ENCODE measurements at regions not wholly inside any gene's neighbourhood (a gene's known extent, or its start where the extent isn't known, plus 50 kb on each side); places are given as distances from the start of the nearest gene placed in this dataset.
"Not testable (repeated sequence)": the region's sequence is repeated elsewhere in the genome, so short reads cannot be mapped to it uniquely, and the experiment has no call there.

DNA sequence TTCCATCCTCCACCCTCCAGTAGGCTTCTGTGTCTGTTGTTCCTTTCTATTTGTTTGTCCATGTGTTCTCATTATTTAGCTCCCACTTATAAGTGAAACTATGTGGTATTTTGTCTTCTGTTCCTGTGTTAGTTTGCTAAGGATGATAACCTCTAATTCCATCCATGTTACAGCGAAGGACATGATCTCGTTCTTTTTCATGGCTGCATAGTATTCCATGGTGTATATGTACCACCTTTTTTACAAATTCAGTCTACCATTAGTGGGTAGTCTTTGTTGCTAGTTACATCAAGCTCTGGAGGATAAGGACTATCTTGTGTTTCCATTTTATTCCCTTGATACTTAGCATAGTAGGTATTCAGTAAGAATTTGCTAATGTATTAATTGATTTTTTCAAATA is 664.2 kb upstream of the FAT3 start:
- Histone ChIP-seq H3K36me3 (ENCODE audit: control insufficient read depth in 5 of 5, insufficient read depth in 5 of 5, low read length in 5 of 5) (no peaks in the 10 kb centered on the region), H3K4me3 (ENCODE audit: low read depth in 1 of 5, low read length in 5 of 5) (no peak overlapping the region), H3K9me3 (ENCODE audit: control insufficient read depth in 5 of 5, low read length in 5 of 5) (peaks cover 0 to 5% (median 0%) of the 10 kb centered on the region in 5 donors), H3K27ac (ENCODE audit: low read depth, low read length) (no peak overlapping the region), H3K4me1 (ENCODE audit: control insufficient read depth in 5 of 5, insufficient read depth in 5 of 5, low read length in 5 of 5) (no peaks in the 10 kb centered on the region), H3K27me3 (ENCODE audit: control insufficient read depth in 5 of 5, insufficient read depth in 4 of 5, low read length in 5 of 5) (no peaks in the 10 kb centered on the region), H3K9ac (ENCODE audit: low read length in 5 of 5) (no peak overlapping the region)

DNA sequence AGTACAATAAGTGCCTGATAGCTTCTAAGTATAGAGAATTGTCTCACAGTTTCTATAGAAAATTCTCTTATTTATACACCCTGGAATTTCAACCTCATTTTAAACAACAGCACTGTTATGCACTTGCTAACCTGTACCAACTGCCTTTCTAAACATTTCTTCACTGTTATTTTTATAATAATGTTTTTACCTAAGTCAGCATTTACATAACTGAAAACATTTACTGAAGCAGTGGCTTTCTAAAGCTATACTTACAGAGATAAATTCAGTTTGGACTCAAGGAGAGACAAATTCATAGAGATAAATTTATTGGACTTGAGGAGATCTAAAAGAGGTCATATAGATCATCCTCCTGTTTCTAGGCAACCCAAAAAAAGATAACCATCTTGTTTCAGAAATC is 686.6 kb upstream of the FAT3 start:
- Histone ChIP-seq H3K4me3 (ENCODE audit: low read depth in 1 of 5, low read length in 5 of 5) (no peak overlapping the region), H3K4me1 (ENCODE audit: control insufficient read depth in 5 of 5, insufficient read depth in 5 of 5, low read length in 5 of 5) (no peaks in the 10 kb centered on the region), H3K27me3 (ENCODE audit: control insufficient read depth in 5 of 5, insufficient read depth in 4 of 5, low read length in 5 of 5) (no peaks in the 10 kb centered on the region), H3K9me3 (ENCODE audit: control insufficient read depth in 5 of 5, low read length in 5 of 5) (peaks cover 0 to 12% (median 3%) of the 10 kb centered on the region in 5 donors), H3K9ac (ENCODE audit: low read length in 5 of 5) (no peak overlapping the region), H3K36me3 (ENCODE audit: control insufficient read depth in 5 of 5, insufficient read depth in 5 of 5, low read length in 5 of 5) (no peaks in the 10 kb centered on the region), H3K27ac (ENCODE audit: low read depth, low read length) (no peak overlapping the region)

DNA sequence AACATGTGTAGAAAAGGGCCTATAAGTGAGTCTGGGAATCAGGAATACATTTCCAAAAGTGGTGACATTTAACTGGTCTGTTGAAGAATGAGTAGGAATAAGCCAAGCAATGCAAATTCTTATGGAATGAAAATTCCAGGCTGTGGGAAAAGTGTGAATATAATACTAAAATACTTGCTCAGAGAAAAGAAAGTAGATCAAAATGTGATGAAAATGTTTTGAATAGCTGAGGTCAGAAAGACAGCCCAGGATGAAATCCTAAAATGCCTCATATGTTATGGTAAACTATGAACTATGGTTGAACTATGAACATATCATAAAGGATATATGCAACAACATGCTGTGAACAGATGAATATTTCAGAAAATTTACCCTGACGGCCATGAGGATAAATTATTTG is 688.3 kb upstream of the FAT3 start:
- H3K36me3 ChIP-seq (ENCODE audit: control insufficient read depth in 5 of 5, insufficient read depth in 5 of 5, low read length in 5 of 5), result no peaks in the 10 kb centered on the region
- H3K27me3 ChIP-seq (ENCODE audit: control insufficient read depth in 5 of 5, insufficient read depth in 4 of 5, low read length in 5 of 5), result no peaks in the 10 kb centered on the region
- no peak overlapping the region for H3K27ac ChIP-seq (ENCODE audit: low read depth, low read length)
- no peaks in the 10 kb centered on the region for H3K4me1 ChIP-seq (ENCODE audit: control insufficient read depth in 5 of 5, insufficient read depth in 5 of 5, low read length in 5 of 5)
- H3K9me3 ChIP-seq (ENCODE audit: control insufficient read depth in 5 of 5, low read length in 5 of 5), result peaks cover 0 to 13% (median 3%) of the 10 kb centered on the region in 5 donors
- no peak overlapping the region for H3K4me3 ChIP-seq (ENCODE audit: low read depth in 1 of 5, low read length in 5 of 5)
- H3K9ac ChIP-seq (ENCODE audit: low read length in 5 of 5), result no peak overlapping the region

DNA sequence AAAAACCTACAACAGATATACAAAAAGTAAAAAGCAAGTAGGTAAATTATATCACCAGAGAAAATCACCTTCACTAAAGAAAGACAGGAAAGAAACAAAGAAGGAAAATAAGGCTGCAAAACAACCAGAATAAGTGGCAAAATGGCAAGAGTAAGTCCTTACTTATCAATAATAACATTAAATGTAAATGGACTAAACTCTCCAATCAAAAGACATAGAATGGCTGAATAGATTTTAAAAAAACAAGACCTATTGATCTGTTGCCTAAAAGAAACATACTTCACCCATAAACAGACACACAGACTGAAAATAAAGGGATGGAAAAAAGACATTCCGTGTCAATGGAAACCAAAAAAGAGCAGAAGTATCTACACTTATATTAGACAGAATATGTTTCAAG is 695.7 kb upstream of the FAT3 start:
- H3K27me3 ChIP-seq (ENCODE audit: control insufficient read depth in 5 of 5, insufficient read depth in 4 of 5, low read length in 5 of 5), result no peaks in the 10 kb centered on the region
- H3K36me3 ChIP-seq (ENCODE audit: control insufficient read depth in 5 of 5, insufficient read depth in 5 of 5, low read length in 5 of 5), result no peaks in the 10 kb centered on the region
- no peaks in the 10 kb centered on the region for H3K4me1 ChIP-seq (ENCODE audit: control insufficient read depth in 5 of 5, insufficient read depth in 5 of 5, low read length in 5 of 5)
- H3K27ac ChIP-seq (ENCODE audit: low read depth, low read length), result no peak overlapping the region
- no peak overlapping the region for H3K9ac ChIP-seq (ENCODE audit: low read length in 5 of 5)
- H3K9me3 ChIP-seq (ENCODE audit: control insufficient read depth in 5 of 5, low read length in 5 of 5), result peaks cover 0 to 10% (median 0%) of the 10 kb centered on the region in 5 donors
- H3K4me3 ChIP-seq (ENCODE audit: low read depth in 1 of 5, low read length in 5 of 5), result no peak overlapping the region

- H3K9me3 ChIP-seq (ENCODE audit: control insufficient read depth in 5 of 5, low read length in 5 of 5), result peaks cover 0 to 6% (median 0%) of the 10 kb centered on the region in 5 donors
- H3K4me3 ChIP-seq (ENCODE audit: low read depth in 1 of 5, low read length in 5 of 5), result no peak overlapping the region
- H3K27me3 ChIP-seq (ENCODE audit: control insufficient read depth in 5 of 5, insufficient read depth in 4 of 5, low read length in 5 of 5), result no peaks in the 10 kb centered on the region
- H3K36me3 ChIP-seq (ENCODE audit: control insufficient read depth in 5 of 5, insufficient read depth in 5 of 5, low read length in 5 of 5), result no peaks in the 10 kb centered on the region
- H3K27ac ChIP-seq (ENCODE audit: low read depth, low read length), result no peak overlapping the region
- H3K9ac ChIP-seq (ENCODE audit: low read length in 5 of 5), result no peak overlapping the region
- H3K4me1 ChIP-seq (ENCODE audit: control insufficient read depth in 5 of 5, insufficient read depth in 5 of 5, low read length in 5 of 5), result no peaks in the 10 kb centered on the region
Measured at GRCh38 chr11:91527380-91528030, 697.1 kb upstream of the FAT3 start.

DNA sequence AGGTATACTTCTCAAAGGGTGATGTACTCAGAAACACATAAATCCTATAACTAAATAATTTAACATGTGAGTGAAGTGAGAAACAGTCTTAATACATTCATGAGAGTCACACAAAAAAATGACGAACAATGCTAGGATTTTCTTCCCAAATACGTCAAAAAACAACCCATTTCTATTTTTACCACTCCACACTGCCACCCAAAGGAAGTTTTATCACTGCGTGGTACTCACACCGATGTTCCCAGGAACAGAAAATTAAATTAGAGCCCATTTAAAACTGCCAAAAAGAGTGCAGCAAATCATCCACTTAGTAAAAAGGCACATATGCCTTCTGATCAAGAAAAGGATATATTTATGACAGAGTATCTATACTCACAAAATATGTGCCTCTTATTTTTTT is 710.9 kb upstream of the FAT3 start:
- Histone ChIP-seq H3K4me1 (ENCODE audit: control insufficient read depth in 5 of 5, insufficient read depth in 5 of 5, low read length in 5 of 5) (no peaks in the 10 kb centered on the region), H3K27me3 (ENCODE audit: control insufficient read depth in 5 of 5, insufficient read depth in 4 of 5, low read length in 5 of 5) (no peaks in the 10 kb centered on the region), H3K9me3 (ENCODE audit: control insufficient read depth in 5 of 5, low read length in 5 of 5) (peaks cover 0 to 2% (median 0%) of the 10 kb centered on the region in 5 donors), H3K4me3 (ENCODE audit: low read depth in 1 of 5, low read length in 5 of 5) (no peak overlapping the region), H3K9ac (ENCODE audit: low read length in 5 of 5) (no peak overlapping the region), H3K36me3 (ENCODE audit: control insufficient read depth in 5 of 5, insufficient read depth in 5 of 5, low read length in 5 of 5) (no peaks in the 10 kb centered on the region), H3K27ac (ENCODE audit: low read depth, low read length) (no peak overlapping the region)

- Histone ChIP-seq H3K4me1 (ENCODE audit: control insufficient read depth in 5 of 5, insufficient read depth in 5 of 5, low read length in 5 of 5) (no peaks in the 10 kb centered on the region), H3K27me3 (ENCODE audit: control insufficient read depth in 5 of 5, insufficient read depth in 4 of 5, low read length in 5 of 5) (no peaks in the 10 kb centered on the region), H3K27ac (ENCODE audit: low read depth, low read length) (no peak overlapping the region), H3K9me3 (ENCODE audit: control insufficient read depth in 5 of 5, low read length in 5 of 5) (no peaks in the 10 kb centered on the region), H3K4me3 (ENCODE audit: low read depth in 1 of 5, low read length in 5 of 5) (no peak overlapping the region), H3K9ac (ENCODE audit: low read length in 5 of 5) (no peak overlapping the region), H3K36me3 (ENCODE audit: control insufficient read depth in 5 of 5, insufficient read depth in 5 of 5, low read length in 5 of 5) (no peaks in the 10 kb centered on the region)
Measured at GRCh38 chr11:91497847-91498246, 726.8 kb upstream of the FAT3 start.

DNA sequence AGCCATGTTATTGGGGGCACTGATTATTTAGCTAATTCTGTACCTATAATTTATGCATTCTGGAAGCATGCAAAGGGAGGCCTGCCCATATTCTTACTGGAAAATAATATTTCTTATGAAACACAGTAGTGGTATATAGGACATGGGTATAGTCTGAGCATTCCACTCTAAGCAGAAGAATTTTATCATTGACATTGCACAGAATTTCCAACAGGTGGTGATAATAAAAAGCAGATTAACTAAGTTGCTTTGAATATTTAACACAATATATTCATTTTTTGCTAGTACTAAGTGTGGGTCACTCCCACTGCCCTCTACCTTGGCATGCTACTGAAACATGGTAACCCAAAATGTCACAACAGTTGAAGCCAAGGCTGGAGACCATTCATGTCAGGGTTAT is 728.8 kb upstream of the FAT3 start:
- Histone ChIP-seq H3K27ac (ENCODE audit: low read depth, low read length) (no peak overlapping the region), H3K4me1 (ENCODE audit: control insufficient read depth in 5 of 5, insufficient read depth in 5 of 5, low read length in 5 of 5) (no peaks in the 10 kb centered on the region), H3K9ac (ENCODE audit: low read length in 5 of 5) (no peak overlapping the region), H3K36me3 (ENCODE audit: control insufficient read depth in 5 of 5, insufficient read depth in 5 of 5, low read length in 5 of 5) (no peaks in the 10 kb centered on the region), H3K4me3 (ENCODE audit: low read depth in 1 of 5, low read length in 5 of 5) (no peak overlapping the region), H3K27me3 (ENCODE audit: control insufficient read depth in 5 of 5, insufficient read depth in 4 of 5, low read length in 5 of 5) (no peaks in the 10 kb centered on the region), H3K9me3 (ENCODE audit: control insufficient read depth in 5 of 5, low read length in 5 of 5) (no peaks in the 10 kb centered on the region)

DNA sequence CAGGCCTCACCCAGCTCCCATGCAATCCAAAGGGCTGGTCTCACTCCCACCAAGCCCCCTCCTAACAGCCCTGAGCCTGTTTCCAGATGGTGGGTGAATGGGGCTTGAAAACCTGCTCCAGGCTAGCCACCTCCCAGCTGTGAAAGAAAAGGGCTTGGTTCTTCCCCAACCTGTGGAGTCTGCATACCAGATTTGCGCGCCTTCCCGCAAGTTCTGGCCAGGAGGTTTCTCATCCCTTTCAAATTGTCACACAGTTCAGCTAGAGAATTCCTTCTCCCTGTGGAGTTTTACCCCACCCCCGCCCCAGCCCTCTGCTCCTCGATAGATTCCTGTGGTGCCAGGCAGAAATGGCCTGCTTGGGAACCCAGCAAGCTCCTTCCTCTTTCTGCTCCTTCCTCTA is 734.6 kb upstream of the FAT3 start:
- Histone ChIP-seq H3K4me3 (ENCODE audit: low read depth in 1 of 5, low read length in 5 of 5) (no peak overlapping the region), H3K27ac (ENCODE audit: low read depth, low read length) (no peak overlapping the region), H3K9ac (ENCODE audit: low read length in 5 of 5) (no peak overlapping the region), H3K36me3 (ENCODE audit: control insufficient read depth in 5 of 5, insufficient read depth in 5 of 5, low read length in 5 of 5) (no peaks in the 10 kb centered on the region), H3K4me1 (ENCODE audit: control insufficient read depth in 5 of 5, insufficient read depth in 5 of 5, low read length in 5 of 5) (no peaks in the 10 kb centered on the region), H3K9me3 (ENCODE audit: control insufficient read depth in 5 of 5, low read length in 5 of 5) (peaks cover 0 to 3% (median 0%) of the 10 kb centered on the region in 5 donors), H3K27me3 (ENCODE audit: control insufficient read depth in 5 of 5, insufficient read depth in 4 of 5, low read length in 5 of 5) (no peaks in the 10 kb centered on the region)

DNA sequence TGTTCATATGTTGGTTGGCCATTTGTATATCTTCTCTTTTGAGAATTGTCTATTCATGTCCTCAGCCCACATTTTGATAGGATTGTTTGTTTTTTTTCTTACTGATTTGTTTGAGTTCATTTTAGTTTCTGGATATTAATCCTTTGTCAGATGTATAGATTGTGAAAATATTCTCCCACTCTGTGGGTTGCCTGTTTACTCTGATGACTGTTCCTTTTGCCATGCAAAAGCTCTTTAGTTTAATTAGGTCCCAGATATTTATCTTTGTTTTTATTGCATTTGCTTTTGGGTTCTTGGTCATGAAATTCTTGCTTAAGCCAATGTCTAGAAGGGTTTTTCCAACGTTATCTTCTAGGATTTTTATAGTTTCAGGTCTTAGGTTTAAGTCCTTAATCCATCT is 740.7 kb upstream of the FAT3 start:
- H3K36me3 ChIP-seq (ENCODE audit: control insufficient read depth in 5 of 5, insufficient read depth in 5 of 5, low read length in 5 of 5); H3K4me1 ChIP-seq (ENCODE audit: control insufficient read depth in 5 of 5, insufficient read depth in 5 of 5, low read length in 5 of 5); H3K9ac ChIP-seq (ENCODE audit: low read length in 5 of 5); H3K27ac ChIP-seq (ENCODE audit: low read depth, low read length); H3K27me3 ChIP-seq (ENCODE audit: control insufficient read depth in 5 of 5, insufficient read depth in 4 of 5, low read length in 5 of 5); H3K4me3 ChIP-seq (ENCODE audit: low read depth in 1 of 5, low read length in 5 of 5): not testable (repeated sequence)
- H3K9me3 ChIP-seq (ENCODE audit: control insufficient read depth in 5 of 5, low read length in 5 of 5), result peaks cover 0 to 10% (median 0%) of the 10 kb centered on the region in 5 donors

- not testable (repeated sequence) for H3K36me3 ChIP-seq (ENCODE audit: control insufficient read depth in 5 of 5, insufficient read depth in 5 of 5, low read length in 5 of 5); H3K9me3 ChIP-seq (ENCODE audit: control insufficient read depth in 5 of 5, low read length in 5 of 5); H3K27ac ChIP-seq (ENCODE audit: low read depth, low read length); H3K4me1 ChIP-seq (ENCODE audit: control insufficient read depth in 5 of 5, insufficient read depth in 5 of 5, low read length in 5 of 5); H3K4me3 ChIP-seq (ENCODE audit: low read depth in 1 of 5, low read length in 5 of 5); H3K27me3 ChIP-seq (ENCODE audit: control insufficient read depth in 5 of 5, insufficient read depth in 4 of 5, low read length in 5 of 5); H3K9ac ChIP-seq (ENCODE audit: low read length in 5 of 5)
Measured at GRCh38 chr11:91481875-91482274, 742.7 kb upstream of the FAT3 start.
